Pancreas (tissue), 10 donors: ENCODE measurements at regions not wholly inside any gene's neighbourhood (a gene's known extent, or its start where the extent isn't known, plus 50 kb on each side); places are given as distances from the start of the nearest gene placed in this dataset.
A peak's percentile ranks its signal among the peaks of the same experiment; 100 is the strongest.
"Not testable (repeated sequence)": the region's sequence is repeated elsewhere in the genome, so short reads cannot be mapped to it uniquely, and the experiment has no call there.

Source experiments
- ATAC-seq, 4 donors: fragments of 200-7000 bp; cut with Tn5 transposase; one replicate each; pipeline versions ENCODE4 v1.8.0 to v1.9.1; 2020; ENCODE audit warnings: mild to moderate bottlenecking in 4 of 4, moderate library complexity in 4 of 4
- DNase-seq, 6 donors: peaks; one replicate each; pipeline ENCODE4 v3.0.0-alpha.2; 2020
- FAIRE-seq: peaks from 2 replicates; lab custom pipeline; 2012; peaks lifted over from hg19 to GRCh38; lab: Jason Lieb, UNC
- H3K27ac ChIP-seq, 4 donors: fragments of 200-600 bp; sonication (generic); 1 replicate in 3 of 4; 2 replicates in 1 of 4; pipeline versions ENCODE4 v1.5.0 to v1.8.0; 2020
- H3K27me3 ChIP-seq, 4 donors: fragments of 200-600 bp; one replicate each; pipeline ENCODE4 v1.8.0; 2021
- H3K36me3 ChIP-seq, 3 donors: fragments of 200-600 bp; sonication (generic) in 1 of 3; one replicate each; pipeline versions ENCODE4 v1.5.0 to v1.8.0; 2020 to 2021
- H3K4me1 ChIP-seq, 3 donors: fragments of 200-600 bp; one replicate each; pipeline ENCODE4 v1.8.0; 2021
- H3K4me3 ChIP-seq, 4 donors: fragments of 200-600 bp; sonication (generic) in 2 of 4; one replicate each; pipeline versions ENCODE4 v1.5.0 to v1.8.0; 2020 to 2021
- H3K9me3 ChIP-seq, 4 donors: fragments of 200-600 bp; one replicate each; pipeline ENCODE4 v1.8.0; 2021
- WGBS, 2 donors: extraction: QIAGEN DNeasy Blood & Tissue Kit; methylation state at CpG; one replicate each; pipeline ENCODE4 v1.1.7; 2013; 5-methylcytosine and 5-hydroxymethylcytosine counted together
- intact Hi-C, 3 donors: fragments of 100-400 bp; cut with DNase I; formaldehyde crosslinking; loops; one replicate each; pipeline versions ENCODE4 v1.11.1 to v1.14.2; 2022
- TF ChIP-seq, protein P1 (sequence below), 4 donors: fragments of 200-600 bp; sonication (generic) in 3 of 4; IDR thresholded peaks; one replicate each; pipeline versions ENCODE4 v1.5.0 to v1.8.0; 2021; ENCODE audit warnings: antibody characterized with exemption in 4 of 4
- donor health status: healthy with polysubstance abuse.
- donor health status: DM: no; HTN: no; CAD: no; lungs with moderate emphysema.
- donor health status: DM: no; HTN: no; CAD: no.
- donor health status: control.
- donor health status: control.
- donor health status: Bipolar disorder and iron deficiency.
- donor health status: DM: yes; HTN: yes; CAD: no.
- donor health status: DM: no; HTN: no; CAD: no.
- donor health status: DM: no; HTN: no; CAD: no.
- donor health status: DM: yes; HTN: yes; CAD: no.

DNA sequence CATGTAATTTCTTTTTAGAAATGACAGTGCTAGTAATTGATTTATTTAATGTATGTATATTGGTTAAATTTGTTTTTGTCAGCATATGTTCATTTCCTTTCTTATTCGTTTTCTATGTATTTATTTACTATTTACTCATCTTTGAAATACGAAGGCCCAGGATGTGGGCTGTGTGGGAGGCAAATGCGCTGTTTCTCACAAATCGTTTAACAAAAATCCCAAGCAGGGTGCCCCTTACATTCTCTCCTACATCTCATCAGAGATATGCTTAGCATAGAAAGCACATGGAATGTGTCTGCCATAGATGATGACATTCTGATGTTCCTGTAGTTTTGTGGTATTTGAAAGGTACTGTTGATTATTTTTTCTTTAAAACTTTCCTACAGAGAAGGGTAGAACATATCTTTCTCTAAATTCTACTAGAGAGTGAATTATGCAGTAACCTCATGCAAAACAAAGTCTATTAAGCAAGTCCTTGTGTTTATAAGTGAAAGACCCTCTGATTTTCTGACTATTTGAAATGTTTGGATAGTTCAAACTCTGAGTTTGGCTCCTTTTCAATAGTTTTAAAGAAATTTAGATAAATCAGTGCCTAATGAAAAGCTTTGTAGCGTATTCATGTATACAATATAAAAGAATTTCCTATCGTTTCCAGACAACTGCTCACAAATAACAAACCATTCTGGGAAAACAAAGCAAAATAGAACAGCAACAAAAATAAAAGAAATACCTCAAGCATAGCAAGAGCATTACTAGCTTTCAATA, 111.1 kb upstream of the VGLL3 start:
- H3K4me1 ChIP-seq: no peaks in the 10 kb centered on the region
- no peaks in the 10 kb centered on the region for H3K27me3 ChIP-seq
- WGBS, 2 donors: 78 to 86% methylated on average over 6 of the region's 6 CpGs
- FAIRE-seq (no peak), DNase-seq (no peak), ATAC-seq (no peak)
- TF ChIP-seq, protein P1, sequence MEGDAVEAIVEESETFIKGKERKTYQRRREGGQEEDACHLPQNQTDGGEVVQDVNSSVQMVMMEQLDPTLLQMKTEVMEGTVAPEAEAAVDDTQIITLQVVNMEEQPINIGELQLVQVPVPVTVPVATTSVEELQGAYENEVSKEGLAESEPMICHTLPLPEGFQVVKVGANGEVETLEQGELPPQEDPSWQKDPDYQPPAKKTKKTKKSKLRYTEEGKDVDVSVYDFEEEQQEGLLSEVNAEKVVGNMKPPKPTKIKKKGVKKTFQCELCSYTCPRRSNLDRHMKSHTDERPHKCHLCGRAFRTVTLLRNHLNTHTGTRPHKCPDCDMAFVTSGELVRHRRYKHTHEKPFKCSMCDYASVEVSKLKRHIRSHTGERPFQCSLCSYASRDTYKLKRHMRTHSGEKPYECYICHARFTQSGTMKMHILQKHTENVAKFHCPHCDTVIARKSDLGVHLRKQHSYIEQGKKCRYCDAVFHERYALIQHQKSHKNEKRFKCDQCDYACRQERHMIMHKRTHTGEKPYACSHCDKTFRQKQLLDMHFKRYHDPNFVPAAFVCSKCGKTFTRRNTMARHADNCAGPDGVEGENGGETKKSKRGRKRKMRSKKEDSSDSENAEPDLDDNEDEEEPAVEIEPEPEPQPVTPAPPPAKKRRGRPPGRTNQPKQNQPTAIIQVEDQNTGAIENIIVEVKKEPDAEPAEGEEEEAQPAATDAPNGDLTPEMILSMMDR (IDR thresholded peaks at IDR 0.05): no peak
- no peaks in the 10 kb centered on the region for H3K9me3 ChIP-seq
- H3K36me3 ChIP-seq: no peaks in the 10 kb centered on the region
- H3K27ac ChIP-seq: no peak overlapping the region
- no peak overlapping the region for H3K4me3 ChIP-seq
- intact Hi-C loops: no loop called here

DNA sequence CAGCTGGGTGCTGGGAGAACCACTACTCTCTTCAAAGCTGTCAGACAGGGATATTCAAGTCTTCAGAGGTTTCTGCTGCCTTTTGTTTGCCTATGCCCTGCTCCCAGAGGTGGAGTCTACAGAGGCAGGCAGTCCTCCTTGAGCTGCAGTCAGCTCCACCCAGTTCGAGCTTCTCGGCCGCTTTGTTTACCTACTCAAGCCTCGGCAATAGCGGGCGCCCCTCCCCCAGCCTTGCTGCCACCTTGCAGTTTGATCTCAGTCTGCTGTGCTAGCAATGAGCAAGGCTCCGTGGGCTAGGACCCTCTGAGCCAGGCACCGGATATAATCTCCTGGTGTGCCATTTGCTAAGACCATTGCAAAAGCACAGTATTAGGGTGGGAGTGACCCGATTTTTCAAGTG, 106.8 kb upstream of the VGLL3 start:
- H3K27ac ChIP-seq, H3K36me3 ChIP-seq, H3K4me3 ChIP-seq, H3K27me3 ChIP-seq, H3K9me3 ChIP-seq, FAIRE-seq, H3K4me1 ChIP-seq, ATAC-seq, intact Hi-C loops: not testable (repeated sequence)
- peak in 2 of 6 donors; percentile 12 to 56 for DNase-seq
- 88 to 94% methylated on average over 9 of the region's 9 CpGs for WGBS, 2 donors

DNA sequence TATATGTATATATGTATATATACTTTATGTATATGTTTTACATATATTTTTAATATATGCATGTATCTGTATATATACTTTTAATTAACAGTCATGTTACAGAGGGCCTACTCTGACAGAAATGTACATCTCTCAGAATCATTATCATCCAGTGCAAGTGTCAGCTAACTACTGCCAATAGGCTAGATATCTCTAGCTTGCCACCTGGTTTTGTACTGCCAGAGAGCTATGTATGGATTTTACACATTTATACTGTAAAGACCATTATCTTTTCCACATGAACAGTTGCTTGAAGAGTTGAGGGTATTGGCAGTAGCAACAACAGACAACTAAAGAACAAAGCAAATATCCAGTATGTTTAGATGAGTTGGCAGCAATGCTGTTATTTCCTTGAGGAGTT, 99.7 kb upstream of the VGLL3 start:
- intact Hi-C loops: no loop called here
- H3K27me3 ChIP-seq: no peaks in the 10 kb centered on the region
- peaks cover 0 to 6% (median 0%) of the 10 kb centered on the region in 3 donors for H3K4me1 ChIP-seq
- ATAC-seq (no peak), DNase-seq (no peak), FAIRE-seq (no peak)
- no peaks in the 10 kb centered on the region for H3K36me3 ChIP-seq
- TF ChIP-seq, protein P1 (IDR thresholded peaks at IDR 0.05): no peak
- H3K4me3 ChIP-seq: no peak overlapping the region
- no peaks in the 10 kb centered on the region for H3K9me3 ChIP-seq
- no peak overlapping the region for H3K27ac ChIP-seq

DNA sequence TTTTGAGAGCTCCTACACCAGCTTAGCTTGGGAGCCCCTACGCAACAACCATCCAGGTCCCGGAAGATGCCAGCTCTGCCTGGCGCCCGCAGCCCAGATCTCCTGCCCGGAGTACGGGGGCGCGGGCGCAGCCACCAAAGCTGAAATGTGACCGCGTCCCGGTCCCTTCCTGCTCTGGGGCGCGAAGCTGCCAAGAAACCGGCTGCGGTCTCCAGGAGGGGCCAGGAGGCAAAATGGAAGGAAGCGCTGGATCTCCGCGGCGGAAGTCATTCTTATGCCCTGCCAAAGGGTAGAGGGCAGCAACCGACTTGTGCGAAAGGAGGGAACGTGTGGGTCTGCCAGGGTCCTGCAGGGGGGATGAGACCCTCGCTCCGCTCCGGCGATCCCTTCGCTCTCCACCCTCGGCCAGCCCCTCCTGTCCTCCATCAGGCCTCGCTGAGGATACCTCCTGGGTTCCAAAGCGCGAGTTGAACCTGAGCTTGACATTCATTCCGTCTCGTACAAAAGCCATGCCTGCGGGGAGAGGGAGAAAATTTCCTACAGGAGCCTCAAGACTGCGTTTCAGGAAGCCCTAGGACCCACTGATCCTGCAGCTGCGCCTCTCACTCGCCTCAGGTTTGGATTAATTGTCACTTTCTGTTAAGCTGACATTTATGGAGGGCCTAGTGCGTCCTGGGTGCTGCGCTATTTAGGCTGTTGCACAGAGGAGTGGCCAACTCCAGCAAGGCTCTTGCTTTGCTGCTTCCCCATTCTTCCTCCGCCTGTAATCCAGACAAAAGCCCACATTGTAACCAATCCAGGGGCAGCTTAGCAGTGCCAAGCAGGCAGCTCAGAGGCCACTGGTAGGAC, 98.3 kb upstream of the VGLL3 start:
- peak overlapping the region; percentile 64 to 72 (median 70) for H3K27ac ChIP-seq
- no peak for FAIRE-seq

More for the DNA sequence above, 98.3 kb upstream of the VGLL3 start:
- DNase-seq (peak; percentile 48 to 78 (median 56)), ATAC-seq (peak; percentile 89 to 96 (median 92))
- intact Hi-C loops: loop anchor here in 2 of 3 donors (10.0 kb wide), 2 partner anchors 124 to 314 kb away; no protein-coding TSS in a partner anchor
- 2 to 5% methylated on average over 41 of the region's 41 CpGs for WGBS, 2 donors
- H3K4me3 ChIP-seq: peak overlapping the region; percentile 45 to 66 (median 54)
- no peaks in the 10 kb centered on the region for H3K36me3 ChIP-seq
- H3K27me3 ChIP-seq: no peaks in the 10 kb centered on the region
- no peaks in the 10 kb centered on the region for H3K9me3 ChIP-seq
- TF ChIP-seq, protein P1 (IDR thresholded peaks at IDR 0.05): no peak
- peaks cover 0 to 6% (median 0%) of the 10 kb centered on the region in 3 donors for H3K4me1 ChIP-seq
